ENCODE measurements at regions not wholly inside any gene's neighbourhood (a gene's known extent, or its start where the extent isn't known, plus 50 kb on each side); places are given as distances from the start of the nearest gene placed in this dataset.
A peak's percentile ranks its signal among the peaks of the same experiment; 100 is the strongest.

- DNase-seq = no peak
- no peak overlapping the region for H3K27ac ChIP-seq (ENCODE audit: low read length)
- WGBS = 61% methylated on average over 5 of the region's 5 CpGs
- no peaks in the 10 kb centered on the region for H3K4me1 ChIP-seq (ENCODE audit: control insufficient read depth, insufficient read depth, low read length)
- intact Hi-C loops (cut with DNase I) = loop anchor here in 2 of 4 donors (5.0 to 10.0 kb wide), 2 partner anchors 204 to 331 kb away; partner anchors contain the start of gene SNX18 (in 2 of the 2)
- no peaks in the 10 kb centered on the region for H3K9me3 ChIP-seq (ENCODE audit: control insufficient read depth, low read length)
- no peak overlapping the region for H3K4me3 ChIP-seq (ENCODE audit: low read length)
- H3K27me3 ChIP-seq (ENCODE audit: control insufficient read depth, insufficient read depth) = no peaks in the 10 kb centered on the region
- ATAC-seq = no peak
Observed at GRCh38 chr5:54848581-54848980, 136.8 kb downstream of the ESM1 start.

DNA sequence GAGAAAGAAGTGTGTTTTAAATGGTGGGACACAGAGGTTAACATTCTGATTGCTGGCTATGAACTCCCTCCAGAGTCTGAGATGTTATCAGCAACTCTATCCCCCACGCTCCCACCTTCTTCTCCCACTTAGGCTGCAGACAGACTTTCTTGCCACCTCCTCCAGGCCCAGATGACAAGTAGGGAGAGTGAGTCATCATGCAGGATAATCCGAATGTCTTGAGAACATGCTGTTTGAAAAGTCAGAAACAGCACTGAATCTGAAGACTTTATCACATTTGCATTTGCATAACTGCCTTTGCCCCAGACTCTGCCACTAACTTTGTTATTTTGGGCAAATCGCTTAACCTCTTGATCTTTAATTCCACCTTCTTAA is 139.8 kb downstream of the ESM1 start:
- H3K4me3 ChIP-seq (ENCODE audit: low read length) = no peak overlapping the region
- 67% methylated on average over 3 of the region's 3 CpGs for WGBS
- DNase-seq (no peak), ATAC-seq (no peak)
- no peaks in the 10 kb centered on the region for H3K4me1 ChIP-seq (ENCODE audit: control insufficient read depth, insufficient read depth, low read length)
- no peaks in the 10 kb centered on the region for H3K9me3 ChIP-seq (ENCODE audit: control insufficient read depth, low read length)
- intact Hi-C loops (cut with DNase I) = loop anchor here (1.0 to 10.0 kb wide), 3 partner anchors 201 to 328 kb away; partner anchors contain the start of gene SNX18 (in 4 of the 4)
- no peak overlapping the region for H3K27ac ChIP-seq (ENCODE audit: low read length)
- H3K27me3 ChIP-seq (ENCODE audit: control insufficient read depth, insufficient read depth) = no peaks in the 10 kb centered on the region

- no peaks in the 10 kb centered on the region for H3K4me1 ChIP-seq (ENCODE audit: control insufficient read depth, insufficient read depth, low read length)
- DNase-seq (no peak), ATAC-seq (peak in 1 of 2 donors; percentile 46)
- 28% methylated on average over 6 of the region's 6 CpGs for WGBS
- H3K27me3 ChIP-seq (ENCODE audit: control insufficient read depth, insufficient read depth) = no peaks in the 10 kb centered on the region
- no peaks in the 10 kb centered on the region for H3K9me3 ChIP-seq (ENCODE audit: control insufficient read depth, low read length)
- intact Hi-C loops (cut with DNase I) = loop anchor here (1.0 to 10.0 kb wide), 3 partner anchors 200 to 328 kb away; partner anchors contain the start of gene SNX18 (in 4 of the 4)
- no peak overlapping the region for H3K27ac ChIP-seq (ENCODE audit: low read length)
- no peak overlapping the region for H3K4me3 ChIP-seq (ENCODE audit: low read length)
Observed at GRCh38 chr5:54844905-54845566, 140.4 kb downstream of the ESM1 start.

DNA sequence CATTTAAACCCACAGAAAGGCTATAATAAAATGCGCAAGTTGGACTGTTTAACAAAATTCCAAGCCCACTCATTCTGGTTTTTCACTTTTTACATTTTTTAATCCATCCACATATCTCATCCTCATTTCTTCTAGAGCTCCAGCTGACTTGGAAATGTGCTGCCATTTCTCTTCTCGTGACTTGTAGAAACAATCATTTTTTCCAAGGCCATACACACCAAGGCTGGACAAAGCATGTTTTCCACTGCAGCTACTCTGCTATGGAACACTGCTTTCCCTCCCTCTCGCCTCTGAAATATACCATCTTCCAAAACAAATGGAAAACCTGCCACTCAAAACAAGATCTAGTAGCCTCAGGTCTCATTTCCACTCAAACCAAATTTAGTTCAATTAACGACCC is 141.1 kb downstream of the ESM1 start:
- Histone ChIP-seq H3K9me3 (ENCODE audit: control insufficient read depth, low read length) (no peaks in the 10 kb centered on the region), H3K27ac (ENCODE audit: low read length) (no peak overlapping the region), H3K4me3 (ENCODE audit: low read length) (no peak overlapping the region), H3K4me1 (ENCODE audit: control insufficient read depth, insufficient read depth, low read length) (no peaks in the 10 kb centered on the region), H3K27me3 (ENCODE audit: control insufficient read depth, insufficient read depth) (no peaks in the 10 kb centered on the region)
- ATAC-seq (no peak), DNase-seq (no peak)
- 69% methylated on average over 4 of the region's 4 CpGs for WGBS
- intact Hi-C loops (cut with DNase I) = loop anchor here in 1 of 4 donors (10.0 kb wide), 1 partner anchor 199 kb away; no protein-coding TSS in a partner anchor

DNA sequence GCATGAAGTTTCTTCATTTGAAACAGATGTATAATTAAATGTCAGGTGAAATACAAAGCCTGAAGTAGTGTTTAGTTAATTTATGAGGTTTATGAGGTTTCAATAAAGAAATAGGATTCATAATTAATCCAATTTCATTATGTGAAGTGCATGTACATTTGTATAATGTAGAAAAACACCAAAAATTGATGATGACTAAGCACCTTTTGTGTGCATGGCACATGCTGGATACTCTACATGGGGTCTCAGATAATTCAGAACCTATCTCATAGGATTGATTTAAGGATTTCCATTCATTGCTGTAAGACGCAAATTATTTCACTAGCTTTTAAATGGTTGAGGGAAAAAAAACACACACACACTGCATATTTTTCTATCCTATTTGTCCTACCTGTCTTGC is 143.9 kb downstream of the ESM1 start:
- Histone ChIP-seq H3K27me3 (ENCODE audit: control insufficient read depth, insufficient read depth) (no peaks in the 10 kb centered on the region), H3K9me3 (ENCODE audit: control insufficient read depth, low read length) (no peaks in the 10 kb centered on the region), H3K27ac (ENCODE audit: low read length) (no peak overlapping the region), H3K4me3 (ENCODE audit: low read length) (no peak overlapping the region), H3K4me1 (ENCODE audit: control insufficient read depth, insufficient read depth, low read length) (no peaks in the 10 kb centered on the region)
- WGBS = 98% methylated on average over 1 of the region's 1 CpG
- intact Hi-C loops (cut with DNase I) = loop anchor here in 1 of 4 donors (10.0 kb wide), 1 partner anchor 197 kb away; no protein-coding TSS in a partner anchor
- ATAC-seq (no peak), DNase-seq (no peak)

DNA sequence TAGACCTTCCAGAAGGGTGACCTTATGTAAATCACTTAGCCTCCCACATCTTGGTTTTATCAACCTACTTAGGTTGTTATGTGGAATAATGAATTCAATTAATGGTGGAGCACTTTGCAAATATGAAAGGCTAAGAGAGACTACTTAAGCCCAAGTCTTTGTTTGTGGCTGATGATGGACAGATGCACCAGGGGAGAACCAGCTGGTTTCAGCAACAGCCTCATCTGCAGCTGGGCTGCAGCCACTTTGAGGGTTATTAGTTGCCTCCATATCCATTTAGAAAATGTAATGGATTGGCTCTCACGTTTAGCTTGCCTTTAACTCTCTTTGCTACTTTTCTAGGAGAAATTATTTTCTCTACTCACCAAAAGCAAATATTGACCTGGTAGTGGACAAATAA is 146.6 kb downstream of the ESM1 start:
- DNase-seq (no peak), ATAC-seq (no peak)
- no peak overlapping the region for H3K4me3 ChIP-seq (ENCODE audit: low read length)
- no peaks in the 10 kb centered on the region for H3K27me3 ChIP-seq (ENCODE audit: control insufficient read depth, insufficient read depth)
- no peak overlapping the region for H3K27ac ChIP-seq (ENCODE audit: low read length)
- intact Hi-C loops (cut with DNase I) = no loop called here
- 88% methylated on average over 1 of the region's 1 CpG for WGBS
- H3K4me1 ChIP-seq (ENCODE audit: control insufficient read depth, insufficient read depth, low read length) = peaks cover 6% of the 10 kb centered on the region
- no peaks in the 10 kb centered on the region for H3K9me3 ChIP-seq (ENCODE audit: control insufficient read depth, low read length)

- Histone ChIP-seq H3K4me1 (ENCODE audit: control insufficient read depth, insufficient read depth, low read length) (peaks cover 10% of the 10 kb centered on the region), H3K9me3 (ENCODE audit: control insufficient read depth, low read length) (no peaks in the 10 kb centered on the region), H3K27me3 (ENCODE audit: control insufficient read depth, insufficient read depth) (no peaks in the 10 kb centered on the region), H3K27ac (ENCODE audit: low read length) (no peak overlapping the region), H3K4me3 (ENCODE audit: low read length) (no peak overlapping the region)
- no peak for ATAC-seq
- intact Hi-C loops (cut with DNase I) = no loop called here
- 87% methylated on average over 6 of the region's 6 CpGs for WGBS
- DNase-seq = no peak
Observed at GRCh38 chr5:54837981-54838380, 147.4 kb downstream of the ESM1 start.

DNA sequence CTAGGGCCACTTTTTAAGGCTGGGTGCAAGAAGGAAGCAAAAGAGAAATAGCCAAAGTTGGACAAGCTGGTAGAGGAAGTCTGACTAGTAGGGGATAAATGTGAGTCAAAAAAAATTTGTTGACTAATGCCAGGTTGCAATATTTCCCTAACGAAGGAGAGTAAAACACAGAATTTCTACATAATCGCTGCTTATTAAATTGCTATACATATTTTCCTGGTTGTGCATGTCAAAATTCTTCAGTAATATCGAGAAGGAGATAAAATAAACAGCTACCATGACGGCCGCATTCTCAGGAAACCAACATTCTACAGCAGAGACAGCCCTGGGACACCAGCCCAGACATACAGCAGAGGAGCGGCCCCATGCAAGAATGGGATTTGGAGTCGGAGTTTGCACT is 148.3 kb downstream of the ESM1 start:
- no peak overlapping the region for H3K4me3 ChIP-seq (ENCODE audit: low read length)
- H3K9me3 ChIP-seq (ENCODE audit: control insufficient read depth, low read length) = no peaks in the 10 kb centered on the region
- ATAC-seq (no peak), DNase-seq (no peak)
- H3K4me1 ChIP-seq (ENCODE audit: control insufficient read depth, insufficient read depth, low read length) = peaks cover 10% of the 10 kb centered on the region
- H3K27me3 ChIP-seq (ENCODE audit: control insufficient read depth, insufficient read depth) = no peaks in the 10 kb centered on the region
- H3K27ac ChIP-seq (ENCODE audit: low read length) = no peak overlapping the region
- intact Hi-C loops (cut with DNase I) = no loop called here
- 72% methylated on average over 7 of the region's 7 CpGs for WGBS

DNA sequence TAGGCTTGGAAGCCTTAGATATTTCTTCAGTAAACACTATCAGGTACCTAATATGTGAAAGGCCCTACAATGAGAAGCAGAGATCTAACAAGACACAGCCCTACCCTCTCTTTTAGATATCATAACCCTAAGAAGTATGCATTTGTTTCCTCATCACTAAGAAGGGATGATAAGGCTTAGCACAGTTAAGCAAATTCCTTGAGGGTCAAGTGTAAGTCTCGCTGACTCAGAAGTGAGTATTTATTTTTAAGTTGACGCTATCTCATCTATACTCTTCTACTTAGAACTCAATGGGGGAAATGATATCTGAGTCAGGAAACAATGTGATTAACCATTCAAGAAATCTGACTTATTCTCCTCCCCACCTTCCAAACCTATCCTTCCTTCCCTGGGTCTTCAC is 149.7 kb downstream of the ESM1 start:
- intact Hi-C loops (cut with DNase I) = no loop called here
- 78% methylated on average over 2 of the region's 2 CpGs for WGBS

GRCh38 chr5:54834121-54834842 is 151.1 kb downstream of the ESM1 start:
- WGBS = 72% methylated on average over 9 of the region's 9 CpGs
- peak; percentile 28 to 60 (median 54) for DNase-seq
- no peak overlapping the region for H3K27ac ChIP-seq (ENCODE audit: low read length)
- no peaks in the 10 kb centered on the region for H3K9me3 ChIP-seq (ENCODE audit: control insufficient read depth, low read length)
- no peak overlapping the region for H3K4me3 ChIP-seq (ENCODE audit: low read length)
- H3K27me3 ChIP-seq (ENCODE audit: control insufficient read depth, insufficient read depth) = no peaks in the 10 kb centered on the region
- intact Hi-C loops (cut with DNase I) = no loop called here
- peak; percentile 75 to 80 for ATAC-seq
- peaks cover 10% of the 10 kb centered on the region for H3K4me1 ChIP-seq (ENCODE audit: control insufficient read depth, insufficient read depth, low read length)

More for the DNA sequence above, 149.7 kb downstream of the ESM1 start:
- no peak for ATAC-seq
- Histone ChIP-seq H3K27me3 (ENCODE audit: control insufficient read depth, insufficient read depth) (no peaks in the 10 kb centered on the region), H3K4me1 (ENCODE audit: control insufficient read depth, insufficient read depth, low read length) (peaks cover 10% of the 10 kb centered on the region), H3K9me3 (ENCODE audit: control insufficient read depth, low read length) (no peaks in the 10 kb centered on the region), H3K27ac (ENCODE audit: low read length) (no peak overlapping the region), H3K4me3 (ENCODE audit: low read length) (no peak overlapping the region)
- no peak for DNase-seq

- WGBS = 89% methylated on average over 3 of the region's 3 CpGs
- H3K27me3 ChIP-seq (ENCODE audit: control insufficient read depth, insufficient read depth) = no peaks in the 10 kb centered on the region
- no peak overlapping the region for H3K27ac ChIP-seq (ENCODE audit: low read length)
- no peaks in the 10 kb centered on the region for H3K9me3 ChIP-seq (ENCODE audit: control insufficient read depth, low read length)
- intact Hi-C loops (cut with DNase I) = no loop called here
- no peak for ATAC-seq
- no peak overlapping the region for H3K4me3 ChIP-seq (ENCODE audit: low read length)
- peaks cover 10% of the 10 kb centered on the region for H3K4me1 ChIP-seq (ENCODE audit: control insufficient read depth, insufficient read depth, low read length)
- no peak for DNase-seq
Observed at GRCh38 chr5:54833590-54833989, 151.8 kb downstream of the ESM1 start.

Measured in right cardiac atrium (tissue), 5 donors.